GM13976 (cell line): ENCODE measurements at regions not wholly inside any gene's neighbourhood (a gene's known extent, or its start where the extent isn't known, plus 50 kb on each side); places are given as distances from the start of the nearest gene placed in this dataset.

ENCODE experiments used
- DNase-seq: peaks from one replicate; pipeline ENCODE4 v3.0.0; 2012; ENCODE audit warnings: low spot score
- in situ Hi-C: fragments of 300-500 bp; cut with MboI; formaldehyde crosslinking; loops from one replicate; pipeline ENCODE4 v1.12.0; 2022; ENCODE audit warnings: low sequenced_read_pairs, mixed read lengths, inconsistent platforms; ENCODE audit not compliant: unreplicated experiment
- TF ChIP-seq, protein P1 (sequence below): IDR thresholded peaks from 2 replicates; pipeline ENCODE4 v1.5.1; 2012; ENCODE audit warnings: borderline replicate concordance, mild to moderate bottlenecking; ENCODE audit not compliant: insufficient read depth; ENCODE audit errors: extremely low read depth, missing control alignments, control extremely low read depth

DNA sequence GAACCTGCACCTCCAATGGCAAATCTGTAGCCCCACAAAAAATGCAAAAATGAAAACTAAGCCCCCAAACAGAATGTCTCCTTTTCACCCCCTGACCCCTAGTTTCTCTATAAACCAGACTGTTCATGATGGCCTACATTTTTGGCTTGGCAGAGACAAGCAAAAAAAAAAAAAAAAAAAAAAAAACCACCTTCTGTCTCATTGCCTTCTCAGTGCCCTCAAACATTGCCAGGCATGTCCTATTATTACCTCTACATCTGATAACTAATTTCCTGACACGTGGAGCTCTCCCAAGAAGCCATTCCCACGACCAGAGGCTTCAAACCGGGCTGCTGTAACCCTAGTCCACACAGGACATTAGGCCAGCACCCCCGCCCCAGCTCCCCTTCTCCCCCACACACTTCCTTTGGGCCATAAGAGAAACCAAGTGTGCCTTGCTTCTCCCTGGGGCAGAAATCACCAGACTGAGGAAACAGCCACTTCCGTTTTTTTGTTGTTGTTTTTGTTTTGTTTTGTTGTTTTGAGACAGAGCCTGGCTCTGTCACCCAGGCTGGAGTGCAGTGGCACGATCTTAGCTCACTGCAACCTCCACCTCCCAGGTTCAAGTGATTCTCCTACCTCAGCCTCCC, 65.4 kb downstream of the GPR6 start:
- no peak for DNase-seq
- TF ChIP-seq, protein P1, sequence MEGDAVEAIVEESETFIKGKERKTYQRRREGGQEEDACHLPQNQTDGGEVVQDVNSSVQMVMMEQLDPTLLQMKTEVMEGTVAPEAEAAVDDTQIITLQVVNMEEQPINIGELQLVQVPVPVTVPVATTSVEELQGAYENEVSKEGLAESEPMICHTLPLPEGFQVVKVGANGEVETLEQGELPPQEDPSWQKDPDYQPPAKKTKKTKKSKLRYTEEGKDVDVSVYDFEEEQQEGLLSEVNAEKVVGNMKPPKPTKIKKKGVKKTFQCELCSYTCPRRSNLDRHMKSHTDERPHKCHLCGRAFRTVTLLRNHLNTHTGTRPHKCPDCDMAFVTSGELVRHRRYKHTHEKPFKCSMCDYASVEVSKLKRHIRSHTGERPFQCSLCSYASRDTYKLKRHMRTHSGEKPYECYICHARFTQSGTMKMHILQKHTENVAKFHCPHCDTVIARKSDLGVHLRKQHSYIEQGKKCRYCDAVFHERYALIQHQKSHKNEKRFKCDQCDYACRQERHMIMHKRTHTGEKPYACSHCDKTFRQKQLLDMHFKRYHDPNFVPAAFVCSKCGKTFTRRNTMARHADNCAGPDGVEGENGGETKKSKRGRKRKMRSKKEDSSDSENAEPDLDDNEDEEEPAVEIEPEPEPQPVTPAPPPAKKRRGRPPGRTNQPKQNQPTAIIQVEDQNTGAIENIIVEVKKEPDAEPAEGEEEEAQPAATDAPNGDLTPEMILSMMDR = no peak
- in situ Hi-C loops = loop anchor here (25.0 kb wide), 1 partner anchor 506 kb away; no protein-coding TSS in a partner anchor

DNA sequence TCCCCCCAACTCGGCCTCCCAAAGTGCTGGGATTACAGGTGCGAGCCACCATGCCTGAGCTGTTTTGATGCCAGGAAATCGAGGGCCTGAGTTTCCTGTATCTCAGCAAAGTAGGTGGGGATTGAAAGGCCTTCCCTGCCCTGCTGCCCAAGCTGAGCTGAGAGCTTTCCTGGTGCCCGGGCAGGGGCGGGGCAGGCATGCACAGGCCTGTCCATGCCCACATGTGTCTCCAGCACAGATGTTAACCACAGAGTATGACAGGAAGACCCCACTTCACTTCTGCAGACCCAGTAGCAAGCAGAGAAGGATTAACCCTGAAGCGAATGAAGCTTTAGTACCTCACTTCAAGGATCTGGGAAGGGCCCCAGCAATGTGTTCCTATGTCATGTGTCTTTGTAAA, 66.0 kb downstream of the GPR6 start:
- TF ChIP-seq, protein P1 = no peak
- DNase-seq = no peak
- in situ Hi-C loops = loop anchor here (25.0 kb wide), 1 partner anchor 507 kb away; no protein-coding TSS in a partner anchor

DNA sequence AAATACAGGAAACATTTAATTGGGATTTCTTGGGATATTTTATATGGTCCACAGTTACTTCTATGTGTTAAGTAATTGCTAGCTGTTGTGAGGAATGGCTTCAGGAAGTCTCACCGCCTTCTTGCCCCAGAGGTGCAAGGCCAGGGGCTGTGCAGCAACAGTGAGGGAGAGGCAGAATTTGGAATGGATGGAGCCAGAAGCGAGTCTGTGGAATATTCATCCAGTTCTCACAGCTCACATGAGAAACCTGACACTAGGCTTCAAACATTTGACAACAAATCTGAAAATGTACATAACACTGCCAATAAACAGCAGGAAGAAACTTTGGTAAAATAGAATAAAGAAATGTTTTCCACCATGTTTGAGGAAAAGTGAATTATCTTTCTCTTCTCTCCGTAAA, 66.5 kb downstream of the GPR6 start:
- TF ChIP-seq, protein P1 = no peak
- no peak for DNase-seq
- in situ Hi-C loops = loop anchor here (25.0 kb wide), 1 partner anchor 507 kb away; no protein-coding TSS in a partner anchor

DNA sequence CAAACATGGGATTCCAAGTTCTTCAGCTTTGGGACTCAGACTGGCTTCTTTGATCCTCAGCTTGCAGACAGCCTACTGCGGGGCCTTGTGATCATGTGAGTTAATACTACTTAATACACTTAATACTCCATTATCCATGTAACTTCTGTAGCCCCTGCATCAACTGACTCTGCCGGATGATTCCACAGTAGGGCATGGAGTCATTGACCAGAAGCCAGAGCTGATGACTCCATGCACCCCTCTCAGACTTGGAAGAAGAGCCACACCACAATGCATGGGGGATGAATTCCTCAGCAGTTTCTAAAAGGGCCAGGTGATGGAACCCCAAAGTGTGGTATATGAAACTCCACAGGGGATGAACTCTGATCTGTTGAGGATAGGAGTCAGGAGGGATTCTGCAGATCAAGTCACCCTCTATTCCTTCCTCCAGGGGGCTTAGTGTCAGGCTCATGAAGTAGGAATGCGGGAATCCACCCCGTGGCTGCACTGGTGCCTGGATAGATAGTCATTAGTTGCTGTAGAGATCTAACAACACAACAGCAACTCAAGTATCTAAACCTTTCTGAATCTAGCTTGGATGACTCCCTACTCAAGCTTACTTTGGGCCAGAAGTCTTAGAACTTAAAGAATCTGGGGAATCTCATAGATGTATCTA, 70.2 kb downstream of the GPR6 start:
- no peak for DNase-seq
- TF ChIP-seq, protein P1 = no peak
- in situ Hi-C loops = loop anchor here (25.0 kb wide), 1 partner anchor 511 kb away; no protein-coding TSS in a partner anchor

DNA sequence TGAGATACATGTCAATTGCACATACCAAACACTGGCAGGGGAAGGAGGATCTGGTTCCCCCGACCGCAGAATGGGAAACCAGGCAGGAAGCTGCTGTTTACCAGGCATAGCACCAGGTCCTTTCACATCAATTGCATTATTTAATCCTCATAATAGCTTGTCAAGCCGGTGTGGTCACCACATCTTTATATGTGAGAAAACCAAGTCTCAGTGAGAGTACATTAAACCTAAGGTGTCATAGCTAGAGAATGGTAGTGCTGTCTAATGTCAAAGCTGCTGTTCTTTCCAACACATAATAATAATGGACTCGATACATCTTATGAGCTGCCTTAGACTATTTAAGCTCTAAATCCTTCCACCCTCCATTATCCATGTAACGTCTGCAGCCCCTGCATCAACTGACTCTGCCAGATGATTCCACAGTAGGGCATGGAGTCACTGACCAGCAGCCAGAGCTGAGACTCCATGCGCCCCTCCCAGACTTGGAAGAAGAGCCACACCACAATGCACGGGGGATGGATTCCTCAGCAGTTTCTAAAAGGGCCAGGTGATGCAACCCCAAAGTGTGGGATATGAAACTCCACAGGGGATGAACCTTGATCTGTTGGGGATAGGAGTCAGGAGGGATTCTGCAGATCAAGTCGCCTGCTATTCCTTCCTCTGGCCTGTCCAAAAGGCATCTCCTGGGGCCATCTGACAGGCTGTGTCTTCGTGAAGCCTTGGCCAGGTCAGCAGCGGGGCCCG, 71.8 kb downstream of the GPR6 start:
- in situ Hi-C loops = loop anchor here (10.0 to 25.0 kb wide), 2 partner anchors 335 to 513 kb away; no protein-coding TSS in a partner anchor
- DNase-seq = no peak
- TF ChIP-seq, protein P1 = no peak
